Left hindlimb (tissue), 1 donor: ENCODE measurements at regions not wholly inside any gene's neighbourhood (a gene's known extent, or its start where the extent isn't known, plus 50 kb on each side); places are given as distances from the start of the nearest gene placed in this dataset.
"Not testable (repeated sequence)": the region's sequence is repeated elsewhere in the genome, so short reads cannot be mapped to it uniquely, and the experiment has no call there.

Experiments used
- DNase-seq: peaks from one replicate; pipeline ENCODE4 v3.0.0-alpha.2; 2018

DNA sequence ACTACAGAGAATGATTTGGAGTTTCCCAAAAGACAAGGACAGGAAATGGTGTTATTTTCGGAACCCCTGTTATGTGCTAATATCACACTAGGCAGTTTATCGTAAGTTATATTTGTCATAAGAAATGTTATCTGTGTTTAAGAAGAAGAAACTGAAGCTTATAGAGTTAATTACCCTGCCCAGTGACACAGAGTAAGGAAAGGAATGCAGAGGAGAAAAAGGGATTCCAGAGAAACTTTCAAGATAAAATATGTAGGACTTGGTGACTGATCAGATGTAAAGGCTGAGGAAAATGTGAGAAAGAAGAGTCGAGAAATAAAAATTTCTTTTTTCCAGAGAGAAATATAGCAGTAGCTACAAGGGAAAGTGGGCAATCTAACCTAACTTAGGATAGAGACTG lies 63.5 kb upstream of the ZNF746 start:
- no peak for DNase-seq

GRCh38 chr7:149559711-149560110 lies 62.1 kb upstream of the ZNF746 start:
- no peak for DNase-seq

- no peak for DNase-seq
Observed at GRCh38 chr7:149558149-149558861, 60.7 kb upstream of the ZNF746 start.

DNA sequence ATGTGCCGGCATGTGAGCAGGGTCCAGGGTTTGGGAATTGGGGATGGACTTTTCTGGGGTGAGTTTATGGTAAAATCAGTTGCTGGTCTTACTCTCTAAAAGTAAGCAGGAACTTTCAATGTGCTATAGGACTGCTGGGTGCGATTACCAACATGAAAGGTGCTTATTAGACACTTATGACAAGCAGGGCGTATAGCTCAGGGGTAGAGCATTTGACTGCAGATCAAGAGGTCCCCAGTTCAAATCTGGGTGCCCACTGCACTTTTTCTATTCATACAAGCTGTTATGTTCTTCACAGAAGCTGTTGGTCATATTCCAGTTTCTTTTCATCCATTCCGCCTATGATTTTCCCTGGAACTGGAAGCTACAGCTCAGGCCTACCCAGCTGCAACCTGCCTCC lies 58.9 kb upstream of the ZNF746 start:
- DNase-seq: not testable (repeated sequence)

- DNase-seq: not testable (repeated sequence)
Observed at GRCh38 chr7:149554821-149555220, 57.2 kb upstream of the ZNF746 start.

DNA sequence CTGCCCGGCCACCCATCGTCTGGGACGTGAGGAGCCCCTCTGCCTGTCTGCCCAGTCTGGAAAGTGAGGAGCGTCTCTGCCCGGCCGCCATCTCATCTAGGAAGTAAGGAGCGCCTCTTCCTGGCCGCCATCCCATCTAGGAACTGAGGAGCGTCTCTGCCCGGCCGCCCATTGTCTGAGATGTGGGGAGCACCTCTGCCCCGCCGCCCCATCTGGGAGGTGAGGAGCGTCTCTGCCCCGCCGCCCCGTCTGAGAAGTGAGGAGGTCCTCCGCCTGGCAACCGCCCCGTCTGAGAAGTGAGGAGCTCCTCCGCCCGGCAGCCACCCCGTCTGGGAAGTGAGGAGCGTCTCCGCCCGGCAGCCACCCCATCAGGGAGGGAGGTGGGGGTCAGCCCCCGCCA lies 56.4 kb upstream of the ZNF746 start:
- DNase-seq: not testable (repeated sequence)

GRCh38 chr7:149552799-149553198 lies 55.2 kb upstream of the ZNF746 start:
- no peak for DNase-seq
